GM12865 (cell line): ENCODE measurements at regions not wholly inside any gene's neighbourhood (a gene's known extent, or its start where the extent isn't known, plus 50 kb on each side); places are given as distances from the start of the nearest gene placed in this dataset.

Experiments
- DNase-seq: peaks from one replicate; pipeline ENCODE4 v3.0.0; 2010; ENCODE audit warnings: low read depth
- H3K4me3 ChIP-seq: 2 replicates; pipeline ENCODE4 v1.5.1; 2011; ENCODE audit warnings: mild to moderate bottlenecking, low read depth, low read length, control low read depth
- TF ChIP-seq, protein P1 (sequence below): IDR thresholded peaks from 2 replicates; pipeline ENCODE4 v1.5.1; 2011; ENCODE audit warnings: low read length, control low read depth, low read depth, inconsistent platforms; ENCODE audit not compliant: insufficient read depth; ENCODE audit errors: missing control alignments

GRCh38 chr19:31445406-31445805 is 96.2 kb upstream of the TSHZ3 start:
- TF ChIP-seq, protein P1, sequence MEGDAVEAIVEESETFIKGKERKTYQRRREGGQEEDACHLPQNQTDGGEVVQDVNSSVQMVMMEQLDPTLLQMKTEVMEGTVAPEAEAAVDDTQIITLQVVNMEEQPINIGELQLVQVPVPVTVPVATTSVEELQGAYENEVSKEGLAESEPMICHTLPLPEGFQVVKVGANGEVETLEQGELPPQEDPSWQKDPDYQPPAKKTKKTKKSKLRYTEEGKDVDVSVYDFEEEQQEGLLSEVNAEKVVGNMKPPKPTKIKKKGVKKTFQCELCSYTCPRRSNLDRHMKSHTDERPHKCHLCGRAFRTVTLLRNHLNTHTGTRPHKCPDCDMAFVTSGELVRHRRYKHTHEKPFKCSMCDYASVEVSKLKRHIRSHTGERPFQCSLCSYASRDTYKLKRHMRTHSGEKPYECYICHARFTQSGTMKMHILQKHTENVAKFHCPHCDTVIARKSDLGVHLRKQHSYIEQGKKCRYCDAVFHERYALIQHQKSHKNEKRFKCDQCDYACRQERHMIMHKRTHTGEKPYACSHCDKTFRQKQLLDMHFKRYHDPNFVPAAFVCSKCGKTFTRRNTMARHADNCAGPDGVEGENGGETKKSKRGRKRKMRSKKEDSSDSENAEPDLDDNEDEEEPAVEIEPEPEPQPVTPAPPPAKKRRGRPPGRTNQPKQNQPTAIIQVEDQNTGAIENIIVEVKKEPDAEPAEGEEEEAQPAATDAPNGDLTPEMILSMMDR = no peak
- DNase-seq = no peak
- no peak overlapping the region for H3K4me3 ChIP-seq

DNA sequence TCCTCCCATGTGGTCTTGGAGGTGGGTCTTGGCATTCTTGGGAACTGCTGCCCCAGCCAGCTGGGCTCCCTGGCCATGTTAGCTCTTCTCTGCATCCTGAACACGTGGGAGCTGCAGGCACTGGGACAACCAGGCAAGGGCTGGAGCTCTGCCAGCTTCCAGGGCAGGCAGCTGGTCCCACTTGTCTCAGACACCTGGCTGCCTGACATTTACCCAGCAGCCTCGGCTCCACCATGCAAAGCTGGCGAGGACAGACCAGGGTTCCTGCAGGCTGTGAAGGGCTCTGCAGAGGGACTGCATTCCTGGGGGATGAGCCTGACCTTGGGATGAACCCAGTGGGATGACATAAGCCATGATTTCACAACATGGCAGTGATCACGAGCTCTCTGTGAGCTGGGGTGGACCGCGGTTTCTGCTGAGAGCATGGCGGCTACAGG is 99.0 kb upstream of the TSHZ3 start:
- no peak for DNase-seq

GRCh38 chr19:31449379-31449778 is 100.1 kb upstream of the TSHZ3 start:
- H3K4me3 ChIP-seq = no peak overlapping the region
- no peak for DNase-seq
- TF ChIP-seq, protein P1 = no peak

More for the DNA sequence above, 99.0 kb upstream of the TSHZ3 start:
- H3K4me3 ChIP-seq = no peak overlapping the region
- TF ChIP-seq, protein P1 = no peak

DNA sequence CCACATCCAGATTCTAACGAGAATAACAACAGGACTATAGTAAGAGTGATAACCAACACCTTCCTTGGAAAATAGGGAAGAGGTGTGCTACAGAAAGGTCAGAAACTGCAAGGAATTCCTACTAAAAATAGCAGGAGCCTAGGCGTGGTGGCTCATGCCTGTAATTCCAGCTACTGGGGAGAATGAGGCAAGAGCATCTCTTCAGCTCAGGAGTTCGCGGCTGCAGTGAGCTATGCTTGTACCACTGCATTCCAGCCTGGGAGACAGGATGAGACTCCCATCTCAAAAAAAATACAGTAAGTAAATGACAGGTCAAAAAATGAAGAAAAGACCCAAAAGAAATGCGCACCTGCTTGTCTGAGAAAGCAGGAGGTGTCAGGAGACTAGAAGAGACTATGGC is 101.5 kb upstream of the TSHZ3 start:
- no peak overlapping the region for H3K4me3 ChIP-seq
- no peak for DNase-seq
- TF ChIP-seq, protein P1 = no peak

- TF ChIP-seq, protein P1 = no peak
- H3K4me3 ChIP-seq = no peak overlapping the region
Measured at GRCh38 chr19:31451686-31452330, 102.6 kb upstream of the TSHZ3 start.

DNA sequence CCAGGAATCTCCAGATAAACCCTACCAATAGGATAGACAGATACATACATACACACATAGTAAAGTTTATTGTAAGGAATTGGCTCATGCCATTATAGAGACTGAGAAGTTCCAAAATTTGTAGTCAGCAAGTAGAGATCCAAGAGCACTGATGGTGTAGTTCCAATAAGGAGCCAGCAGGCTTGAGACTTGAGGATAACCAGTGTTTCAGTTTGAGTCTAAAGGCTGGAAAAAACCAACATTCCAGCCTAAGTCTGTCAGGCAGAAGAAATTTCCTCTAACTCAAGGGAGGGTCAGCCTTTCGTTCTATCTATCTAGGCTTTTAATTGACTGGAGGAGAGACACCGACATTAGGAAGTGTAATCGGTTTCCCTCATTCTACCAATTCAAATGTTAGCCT is 110.2 kb upstream of the TSHZ3 start:
- DNase-seq = no peak
- H3K4me3 ChIP-seq = no peak overlapping the region
- TF ChIP-seq, protein P1 = no peak

More at GRCh38 chr19:31451686-31452330, 102.6 kb upstream of the TSHZ3 start:
- no peak for DNase-seq
